SK-N-SH (cell line): ENCODE measurements at regions not wholly inside any gene's neighbourhood (a gene's known extent, or its start where the extent isn't known, plus 50 kb on each side); places are given as distances from the start of the nearest gene placed in this dataset.
A peak's percentile ranks its signal among the peaks of the same experiment; 100 is the strongest.

ENCODE experiments used
- CHD2 ChIP-seq: fragments of 150-350 bp; IDR thresholded peaks from 2 replicates; pipeline ENCODE4 v1.6.1; 2018; ENCODE audit warnings: low read length; ENCODE audit not compliant: partially characterized antibody
- CTCF ChIP-seq: fragments of 200-600 bp; sonication (generic); IDR thresholded peaks from 2 replicates; pipeline ENCODE4 v1.6.1; 2017; ENCODE audit warnings: antibody characterized with exemption, mild to moderate bottlenecking, moderate library complexity
- FOXJ3 ChIP-seq: sonication (generic); formaldehyde crosslinking; IDR thresholded peaks from 2 replicates; pipeline ENCODE4 v1.5.1; 2020; ENCODE audit warnings: mild to moderate bottlenecking, missing genetic modification reagents
- POLR2AphosphoS5 ChIP-seq: IDR thresholded peaks from 2 replicates; pipeline ENCODE4 v1.6.1; 2012; ENCODE audit warnings: low read depth, low read length
- YY1 ChIP-seq: IDR thresholded peaks from 2 replicates; pipeline ENCODE4 v1.4.0; 2012; ENCODE audit warnings: low read depth, mild to moderate bottlenecking

DNA sequence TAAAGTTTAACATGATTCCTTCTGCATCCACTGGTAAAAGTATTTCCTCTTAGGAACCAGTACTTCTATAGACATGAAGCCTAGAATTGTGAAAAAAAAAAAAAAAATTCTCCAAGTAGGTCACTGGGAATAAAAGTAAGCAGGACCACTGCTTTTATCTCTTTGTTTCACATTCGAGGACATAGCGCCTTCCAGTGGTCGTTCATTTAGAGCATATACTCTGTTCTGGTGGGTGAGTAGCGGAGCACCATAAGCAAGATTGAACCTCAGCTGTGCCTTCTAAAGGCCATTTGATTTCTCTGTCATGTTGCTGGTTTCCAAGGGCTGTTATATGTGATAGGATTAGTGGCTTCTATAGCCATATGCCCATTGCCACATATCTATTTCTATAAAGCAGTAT lies 393.1 kb downstream of the TMEM232 start:
- peak; percentile 27 for TF ChIP-seq CTCF
- TF ChIP-seq POLR2AphosphoS5, result no peak
- TF ChIP-seq CHD2, result no peak
- no peak for TF ChIP-seq YY1
- TF ChIP-seq FOXJ3 (CRISPR knock-in tag), result no peak
